ENCODE measurements at regions not wholly inside any gene's neighbourhood (a gene's known extent, or its start where the extent isn't known, plus 50 kb on each side); places are given as distances from the start of the nearest gene placed in this dataset.

GRCh38 chr2:181121996-181122395 lies 141.6 kb downstream of the UBE2E3 start:
- Mint-ChIP-seq H3K27ac (peak overlapping the region; percentile 73 to 79), H3K9me3 (peaks cover 3 to 5% of the 10 kb centered on the region in 2 donors), H3K4me1 (peaks cover 70 to 72% of the 10 kb centered on the region in 2 donors), H3K27me3 (ENCODE audit: low read depth in 2 of 2) (no peaks in the 10 kb centered on the region), H3K36me3 (peaks cover 7% of the 10 kb centered on the region), H3K4me3 (no peak overlapping the region)
- DNase-seq (no peak), ATAC-seq (no peak)
- no peaks in the 10 kb centered on the region for H3K9me3 ChIP-seq (ENCODE audit: control insufficient read depth, insufficient read depth, low read length)
- peak overlapping the region; percentile 6 for H3K27ac ChIP-seq (ENCODE audit: low read length)
- H3K36me3 ChIP-seq (ENCODE audit: control insufficient read depth, insufficient read depth, low read length), result no peaks in the 10 kb centered on the region
- H3K4me1 ChIP-seq (ENCODE audit: control insufficient read depth, insufficient read depth, low read length), result peaks cover 9% of the 10 kb centered on the region
- TF ChIP-seq CTCF (IDR thresholded peaks at IDR 0.05), result no peak
- intact Hi-C loops (cut with micrococcal nuclease), result loop anchor here (5.0 kb wide), 2 partner anchors 185 to 270 kb away; no protein-coding TSS in a partner anchor
- no peaks in the 10 kb centered on the region for H3K27me3 ChIP-seq (ENCODE audit: control insufficient read depth, insufficient read depth, low read length)
- H3K4me3 ChIP-seq (ENCODE audit: low read length), result no peak overlapping the region

GRCh38 chr2:181122601-181123000 lies 142.2 kb downstream of the UBE2E3 start:
- Histone ChIP-seq H3K27me3 (ENCODE audit: control insufficient read depth, insufficient read depth, low read length) (no peaks in the 10 kb centered on the region), H3K36me3 (ENCODE audit: control insufficient read depth, insufficient read depth, low read length) (no peaks in the 10 kb centered on the region), H3K4me3 (ENCODE audit: low read length) (no peak overlapping the region), H3K9me3 (ENCODE audit: control insufficient read depth, insufficient read depth, low read length) (no peaks in the 10 kb centered on the region), H3K4me1 (ENCODE audit: control insufficient read depth, insufficient read depth, low read length) (peaks cover 9% of the 10 kb centered on the region), H3K27ac (ENCODE audit: low read length) (no peak overlapping the region)
- no peak overlapping the region for H3K4me3 Mint-ChIP-seq
- TF ChIP-seq CTCF (IDR thresholded peaks at IDR 0.05), result no peak
- no CpG with 5 or more reads among the region's 2 CpGs for WGBS (ENCODE audit: insufficient coverage)
- peaks cover 7% of the 10 kb centered on the region for H3K36me3 Mint-ChIP-seq
- no peaks in the 10 kb centered on the region for H3K27me3 Mint-ChIP-seq (ENCODE audit: low read depth in 2 of 2)
- peaks cover 66 to 67% of the 10 kb centered on the region in 2 donors for H3K4me1 Mint-ChIP-seq
- intact Hi-C loops (cut with micrococcal nuclease), result loop anchor here (5.0 kb wide), 2 partner anchors 185 to 270 kb away; no protein-coding TSS in a partner anchor
- ATAC-seq (no peak), DNase-seq (no peak)
- peak overlapping the region in 1 of 2 donors; percentile 79 for H3K27ac Mint-ChIP-seq
- H3K9me3 Mint-ChIP-seq, result peaks cover 3 to 5% of the 10 kb centered on the region in 2 donors

GRCh38 chr2:181123798-181124231 lies 143.4 kb downstream of the UBE2E3 start:
- Histone ChIP-seq H3K27me3 (ENCODE audit: control insufficient read depth, insufficient read depth, low read length) (no peaks in the 10 kb centered on the region), H3K36me3 (ENCODE audit: control insufficient read depth, insufficient read depth, low read length) (no peaks in the 10 kb centered on the region), H3K4me1 (ENCODE audit: control insufficient read depth, insufficient read depth, low read length) (peaks cover 9% of the 10 kb centered on the region), H3K27ac (ENCODE audit: low read length) (peak overlapping the region; percentile 97), H3K4me3 (ENCODE audit: low read length) (no peak overlapping the region), H3K9me3 (ENCODE audit: control insufficient read depth, insufficient read depth, low read length) (no peaks in the 10 kb centered on the region)
- peak overlapping the region; percentile 96 to 99 for H3K27ac Mint-ChIP-seq
- intact Hi-C loops (cut with micrococcal nuclease), result loop anchor here (1.0 to 5.0 kb wide), 6 partner anchors 17 to 332 kb away; no protein-coding TSS in a partner anchor
- peaks cover 61% of the 10 kb centered on the region in 2 donors for H3K4me1 Mint-ChIP-seq
- ATAC-seq, result peak; percentile 89 to 98 (median 97)
- H3K4me3 Mint-ChIP-seq, result peak overlapping the region; percentile 66
- DNase-seq, result peak; percentile 39 to 91
- 12% methylated on average over 2 of the region's 2 CpGs for WGBS (ENCODE audit: insufficient coverage)
- H3K9me3 Mint-ChIP-seq, result peaks cover 3 to 5% of the 10 kb centered on the region in 2 donors
- H3K36me3 Mint-ChIP-seq, result peaks cover 7% of the 10 kb centered on the region
- no peaks in the 10 kb centered on the region for H3K27me3 Mint-ChIP-seq (ENCODE audit: low read depth in 2 of 2)
- no peak for TF ChIP-seq CTCF (IDR thresholded peaks at IDR 0.05)

GRCh38 chr2:181124497-181124896 lies 144.1 kb downstream of the UBE2E3 start:
- intact Hi-C loops (cut with micrococcal nuclease), result loop anchor here (1.0 to 5.0 kb wide), 4 partner anchors 17 to 268 kb away; no protein-coding TSS in a partner anchor

More at GRCh38 chr2:181124497-181124896, 144.1 kb downstream of the UBE2E3 start:
- DNase-seq (peak in 1 of 2 donors; percentile 65), ATAC-seq (no peak)
- Histone ChIP-seq H3K27ac (ENCODE audit: low read length) (peak overlapping the region; percentile 97), H3K9me3 (ENCODE audit: control insufficient read depth, insufficient read depth, low read length) (no peaks in the 10 kb centered on the region), H3K4me3 (ENCODE audit: low read length) (peak overlapping the region; percentile 5), H3K36me3 (ENCODE audit: control insufficient read depth, insufficient read depth, low read length) (no peaks in the 10 kb centered on the region), H3K4me1 (ENCODE audit: control insufficient read depth, insufficient read depth, low read length) (peaks cover 9% of the 10 kb centered on the region), H3K27me3 (ENCODE audit: control insufficient read depth, insufficient read depth, low read length) (no peaks in the 10 kb centered on the region)
- Mint-ChIP-seq H3K9me3 (peaks cover 3 to 5% of the 10 kb centered on the region in 2 donors), H3K4me3 (peak overlapping the region; percentile 66), H3K27ac (peak overlapping the region; percentile 96 to 99), H3K4me1 (peaks cover 61 to 62% of the 10 kb centered on the region in 2 donors), H3K27me3 (ENCODE audit: low read depth in 2 of 2) (no peaks in the 10 kb centered on the region), H3K36me3 (peaks cover 10% of the 10 kb centered on the region)
- no peak for TF ChIP-seq CTCF (IDR thresholded peaks at IDR 0.05)
- 60% methylated on average over 1 of the region's 3 CpGs for WGBS (ENCODE audit: insufficient coverage)

All from natural killer cell (primary cell).